GM18873 (cell line): ENCODE measurements at regions not wholly inside any gene's neighbourhood (a gene's known extent, or its start where the extent isn't known, plus 50 kb on each side); places are given as distances from the start of the nearest gene placed in this dataset.

Source experiments
- ATAC-seq: cut with Tn5 transposase; IDR thresholded peaks from one replicate; pipeline ENCODE4 v1.9.1; 2021; ENCODE audit warnings: mild to moderate bottlenecking, moderate library complexity, moderate number of reproducible peaks; ENCODE audit not compliant: unreplicated experiment, low FRiP score

- ATAC-seq = no peak
These were observed 366.8 kb upstream of the CCDC179 start for GRCh38 chr11:23227078-23227445.

- ATAC-seq = no peak
These were observed 372.4 kb upstream of the CCDC179 start for GRCh38 chr11:23232652-23233051.

- no peak for ATAC-seq
These were observed 372.8 kb upstream of the CCDC179 start for GRCh38 chr11:23233075-23233474.

GRCh38 chr11:23236826-23237555 lies 376.7 kb upstream of the CCDC179 start:
- ATAC-seq = no peak

GRCh38 chr11:23252426-23252825 lies 392.2 kb upstream of the CCDC179 start:
- no peak for ATAC-seq

- ATAC-seq = no peak
These were observed 396.8 kb upstream of the CCDC179 start for GRCh38 chr11:23257088-23257487.

- no peak for ATAC-seq
These were observed 397.3 kb upstream of the CCDC179 start for GRCh38 chr11:23257556-23257955.

GRCh38 chr11:23263466-23263865 lies 403.2 kb upstream of the CCDC179 start:
- no peak for ATAC-seq

- ATAC-seq = no peak
These were observed 411.8 kb upstream of the CCDC179 start for GRCh38 chr11:23272095-23272494.

- no peak for ATAC-seq
These were observed 417.8 kb upstream of the CCDC179 start for GRCh38 chr11:23278121-23278520.

GRCh38 chr11:23280088-23280487 lies 419.8 kb upstream of the CCDC179 start:
- ATAC-seq = no peak

GRCh38 chr11:23283666-23284065 lies 423.4 kb upstream of the CCDC179 start:
- ATAC-seq = no peak

GRCh38 chr11:23284631-23285030 lies 424.4 kb upstream of the CCDC179 start:
- ATAC-seq = no peak

- ATAC-seq = no peak
These were observed 427.9 kb upstream of the CCDC179 start for GRCh38 chr11:23288003-23288783.

- no peak for ATAC-seq
These were observed 435.0 kb upstream of the CCDC179 start for GRCh38 chr11:23295241-23295640.

GRCh38 chr11:23308041-23308440 lies 447.8 kb upstream of the CCDC179 start:
- ATAC-seq = no peak

GRCh38 chr11:23310276-23310675 lies 450.0 kb upstream of the CCDC179 start:
- no peak for ATAC-seq

GRCh38 chr11:23311986-23312940 lies 452.0 kb upstream of the CCDC179 start:
- no peak for ATAC-seq

- no peak for ATAC-seq
These were observed 452.7 kb upstream of the CCDC179 start for GRCh38 chr11:23313001-23313400.

GRCh38 chr11:23314162-23314561 lies 453.9 kb upstream of the CCDC179 start:
- ATAC-seq = no peak

- no peak for ATAC-seq
These were observed 455.0 kb upstream of the CCDC179 start for GRCh38 chr11:23315286-23315685.
